IPS-20b (cell line): ENCODE measurements at regions not wholly inside any gene's neighbourhood (a gene's known extent, or its start where the extent isn't known, plus 50 kb on each side); places are given as distances from the start of the nearest gene placed in this dataset.

ENCODE experiments used
- H3K27ac ChIP-seq: one replicate; pipeline ENCODE4 v1.5.1; 2013; ENCODE audit warnings: low read length
- H3K27me3 ChIP-seq: 2 replicates; pipeline ENCODE4 v1.6.1; 2013; ENCODE audit warnings: mild to moderate bottlenecking, low read length, inconsistent platforms; ENCODE audit not compliant: insufficient read depth
- H3K36me3 ChIP-seq: 2 replicates; pipeline ENCODE4 v1.6.1; 2013; ENCODE audit warnings: low read depth, mild to moderate bottlenecking, inconsistent platforms, low read length, moderate library complexity; ENCODE audit not compliant: insufficient read depth
- H3K4me1 ChIP-seq: 2 replicates; pipeline ENCODE4 v1.6.1; 2013; ENCODE audit warnings: mild to moderate bottlenecking, control low read depth, inconsistent platforms, low read length, moderate library complexity; ENCODE audit not compliant: insufficient read depth
- H3K4me3 ChIP-seq: 2 replicates; pipeline ENCODE4 v1.5.1; 2013; ENCODE audit warnings: mild to moderate bottlenecking, low read length, inconsistent platforms
- H3K9ac ChIP-seq: 2 replicates; pipeline ENCODE4 v1.6.1; 2013; ENCODE audit warnings: low read depth, mild to moderate bottlenecking, inconsistent platforms, low read length, moderate library complexity
- H3K9me3 ChIP-seq: 2 replicates; pipeline ENCODE4 v1.6.1; 2013; ENCODE audit warnings: mild to moderate bottlenecking, low read depth, low read length, inconsistent platforms; ENCODE audit not compliant: insufficient read depth

- H3K4me3 ChIP-seq, result no peak overlapping the region
- no peaks in the 10 kb centered on the region for H3K4me1 ChIP-seq
- H3K27me3 ChIP-seq, result no peaks in the 10 kb centered on the region
- H3K9ac ChIP-seq, result no peak overlapping the region
- H3K9me3 ChIP-seq, result no peaks in the 10 kb centered on the region
- no peak overlapping the region for H3K27ac ChIP-seq
- H3K36me3 ChIP-seq, result no peaks in the 10 kb centered on the region
Measured at GRCh38 chr14:54048736-54049135, 92.1 kb upstream of the BMP4 start.

- no peak overlapping the region for H3K4me3 ChIP-seq
- no peak overlapping the region for H3K27ac ChIP-seq
- H3K9ac ChIP-seq, result no peak overlapping the region
- no peaks in the 10 kb centered on the region for H3K9me3 ChIP-seq
- H3K36me3 ChIP-seq, result no peaks in the 10 kb centered on the region
- H3K27me3 ChIP-seq, result no peaks in the 10 kb centered on the region
- no peaks in the 10 kb centered on the region for H3K4me1 ChIP-seq
Measured at GRCh38 chr14:54050759-54051158, 94.1 kb upstream of the BMP4 start.

DNA sequence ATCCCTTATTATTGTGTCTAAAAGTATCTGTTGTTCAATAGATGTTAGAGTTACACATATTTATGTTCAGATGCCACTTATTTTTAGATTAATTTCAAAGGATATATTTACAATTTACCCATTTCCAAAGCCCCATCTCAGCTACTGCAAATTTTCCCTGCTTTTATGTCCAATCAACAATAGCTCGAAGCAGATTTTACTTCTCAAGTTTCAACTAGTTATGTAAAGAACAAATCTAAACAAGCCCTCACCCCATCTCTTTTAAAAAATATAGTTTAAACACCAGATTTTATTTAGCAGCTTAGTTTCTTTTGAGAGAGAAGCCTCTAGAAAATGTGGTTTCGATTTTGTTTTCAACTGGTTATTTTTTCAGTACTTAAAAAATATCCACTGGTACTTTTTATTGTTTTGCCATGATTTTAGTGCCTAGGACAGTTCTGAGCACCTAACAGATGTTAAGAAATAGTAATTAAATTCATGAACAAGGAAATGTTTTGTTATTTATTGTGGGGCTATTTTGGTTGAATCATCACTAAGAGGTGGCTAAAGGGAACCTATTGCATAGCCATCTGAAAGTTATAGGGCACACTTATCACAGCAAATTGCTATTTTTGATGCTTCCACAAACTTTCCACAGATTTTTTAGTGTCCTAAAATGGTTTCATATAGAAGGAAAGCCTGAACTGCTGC, 96.2 kb upstream of the BMP4 start:
- no peak overlapping the region for H3K9ac ChIP-seq
- no peak overlapping the region for H3K4me3 ChIP-seq
- no peaks in the 10 kb centered on the region for H3K36me3 ChIP-seq
- no peaks in the 10 kb centered on the region for H3K27me3 ChIP-seq
- no peaks in the 10 kb centered on the region for H3K9me3 ChIP-seq
- no peak overlapping the region for H3K27ac ChIP-seq
- H3K4me1 ChIP-seq, result no peaks in the 10 kb centered on the region

- H3K4me3 ChIP-seq, result no peak overlapping the region
- H3K36me3 ChIP-seq, result no peaks in the 10 kb centered on the region
Measured at GRCh38 chr14:54053386-54053745, 96.7 kb upstream of the BMP4 start.

GRCh38 chr14:54058505-54058904, 101.9 kb upstream of the BMP4 start:
- H3K9ac ChIP-seq, result no peak overlapping the region
- H3K4me1 ChIP-seq, result no peaks in the 10 kb centered on the region
- H3K27me3 ChIP-seq, result no peaks in the 10 kb centered on the region
- H3K36me3 ChIP-seq, result no peaks in the 10 kb centered on the region
- H3K9me3 ChIP-seq, result no peaks in the 10 kb centered on the region
- H3K4me3 ChIP-seq, result no peak overlapping the region
- H3K27ac ChIP-seq, result no peak overlapping the region

More at GRCh38 chr14:54053386-54053745, 96.7 kb upstream of the BMP4 start:
- Histone ChIP-seq H3K4me1 (no peaks in the 10 kb centered on the region), H3K9me3 (no peaks in the 10 kb centered on the region), H3K27ac (no peak overlapping the region), H3K9ac (no peak overlapping the region), H3K27me3 (no peaks in the 10 kb centered on the region)

GRCh38 chr14:54083549-54084239, 127.1 kb upstream of the BMP4 start:
- Histone ChIP-seq H3K9me3 (no peaks in the 10 kb centered on the region), H3K4me3 (no peak overlapping the region), H3K27me3 (no peaks in the 10 kb centered on the region), H3K4me1 (peaks cover 10% of the 10 kb centered on the region; the same call in 1 of the 2 replicates), H3K36me3 (no peaks in the 10 kb centered on the region), H3K27ac (no peak overlapping the region), H3K9ac (no peak overlapping the region)

GRCh38 chr14:54085232-54085761, 128.7 kb upstream of the BMP4 start:
- H3K36me3 ChIP-seq, result no peaks in the 10 kb centered on the region
- no peak overlapping the region for H3K27ac ChIP-seq
- H3K9me3 ChIP-seq, result no peaks in the 10 kb centered on the region
- no peaks in the 10 kb centered on the region for H3K27me3 ChIP-seq
- H3K4me1 ChIP-seq, result peaks cover 10% of the 10 kb centered on the region; the same call in 1 of the 2 replicates
- H3K9ac ChIP-seq, result no peak overlapping the region
- H3K4me3 ChIP-seq, result no peak overlapping the region

DNA sequence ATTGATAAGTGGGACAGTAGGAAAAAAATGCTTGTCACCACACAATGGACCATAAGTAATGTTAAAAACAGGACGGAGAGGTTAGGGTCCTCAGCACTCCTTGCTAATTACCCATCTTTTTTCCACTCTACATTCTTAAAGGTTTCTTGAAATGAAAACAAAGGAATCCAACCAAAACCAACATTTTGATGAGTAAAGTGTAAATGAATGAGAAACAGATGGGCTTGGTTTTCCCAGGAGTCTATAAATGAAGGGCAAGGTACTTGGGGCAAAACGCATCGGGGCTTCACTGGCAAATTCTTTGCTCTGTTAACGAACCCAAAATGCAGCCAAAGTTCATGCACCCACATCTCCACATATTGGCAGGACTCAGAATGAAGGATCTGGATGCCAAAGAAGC, 129.2 kb upstream of the BMP4 start:
- Histone ChIP-seq H3K27ac (no peak overlapping the region), H3K4me1 (peaks cover 10% of the 10 kb centered on the region; the same call in 1 of the 2 replicates), H3K36me3 (no peaks in the 10 kb centered on the region), H3K9ac (no peak overlapping the region), H3K4me3 (no peak overlapping the region), H3K27me3 (no peaks in the 10 kb centered on the region), H3K9me3 (no peaks in the 10 kb centered on the region)

GRCh38 chr14:54086767-54087166, 130.1 kb upstream of the BMP4 start:
- Histone ChIP-seq H3K27ac (no peak overlapping the region), H3K4me1 (peaks cover 10% of the 10 kb centered on the region; the same call in 1 of the 2 replicates), H3K9me3 (no peaks in the 10 kb centered on the region; the same call in none of the 2 replicates), H3K4me3 (no peak overlapping the region), H3K27me3 (no peaks in the 10 kb centered on the region), H3K9ac (no peak overlapping the region), H3K36me3 (no peaks in the 10 kb centered on the region)

DNA sequence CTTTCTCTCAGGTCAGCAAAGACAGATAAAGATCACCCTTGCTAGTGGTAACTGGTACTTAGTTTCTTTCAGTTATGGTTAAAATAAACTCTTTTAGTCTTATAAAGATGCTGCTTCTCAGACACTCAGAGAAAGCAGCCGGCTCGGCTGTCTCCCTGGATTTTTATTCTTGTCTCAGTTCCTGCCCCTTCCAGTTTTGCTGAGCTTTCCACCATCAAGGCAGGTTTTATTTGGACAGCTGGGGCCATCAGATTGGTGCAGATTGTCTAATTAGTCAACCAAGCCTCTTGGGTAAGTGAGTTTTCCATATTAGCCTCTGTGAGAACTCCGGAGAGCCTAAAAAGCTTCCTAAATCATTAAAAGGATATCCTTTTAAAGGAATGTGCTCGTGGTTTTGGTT, 130.8 kb upstream of the BMP4 start:
- Histone ChIP-seq H3K27me3 (no peaks in the 10 kb centered on the region), H3K9ac (no peak overlapping the region), H3K36me3 (no peaks in the 10 kb centered on the region), H3K4me1 (peaks cover 10% of the 10 kb centered on the region; the same call in 1 of the 2 replicates), H3K27ac (no peak overlapping the region), H3K9me3 (no peaks in the 10 kb centered on the region; the same call in none of the 2 replicates), H3K4me3 (no peak overlapping the region)

DNA sequence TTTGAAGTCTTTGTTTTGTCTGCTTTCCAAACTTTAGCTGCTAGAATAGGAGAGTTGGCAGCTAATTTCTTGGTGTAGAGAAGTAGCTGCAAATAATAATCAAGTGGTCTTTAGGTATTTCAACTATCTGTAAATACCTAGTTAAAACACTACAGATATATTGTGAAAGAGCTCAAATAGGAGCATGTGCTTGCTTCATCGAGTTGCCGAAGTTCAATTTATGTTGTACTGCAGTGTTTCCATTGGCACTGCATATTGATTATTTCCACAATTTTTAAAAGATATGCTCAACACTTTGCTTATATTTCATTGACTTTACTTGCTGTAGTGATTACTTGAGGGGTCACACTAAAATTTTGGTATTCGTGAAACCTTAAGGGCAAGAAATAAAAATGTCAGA, 131.6 kb upstream of the BMP4 start:
- Histone ChIP-seq H3K4me1 (peaks cover 10% of the 10 kb centered on the region; the same call in 1 of the 2 replicates), H3K27ac (no peak overlapping the region), H3K4me3 (no peak overlapping the region), H3K36me3 (no peaks in the 10 kb centered on the region), H3K9me3 (peaks cover under 1% of the 10 kb centered on the region), H3K9ac (no peak overlapping the region), H3K27me3 (no peaks in the 10 kb centered on the region)

- H3K4me1 ChIP-seq, result 0 out of 2 replicates have a peak, but pooled peaks cover 4% of the 10 kb centered on the region
- H3K27me3 ChIP-seq, result no peaks in the 10 kb centered on the region
- H3K36me3 ChIP-seq, result no peaks in the 10 kb centered on the region
- no peak overlapping the region for H3K27ac ChIP-seq
- H3K9ac ChIP-seq, result no peak overlapping the region
- H3K4me3 ChIP-seq, result no peak overlapping the region
- peaks cover 21% of the 10 kb centered on the region for H3K9me3 ChIP-seq
Measured at GRCh38 chr14:54090274-54090673, 133.6 kb upstream of the BMP4 start.
